ENCODE measurements at regions not wholly inside any gene's neighbourhood (a gene's known extent, or its start where the extent isn't known, plus 50 kb on each side); places are given as distances from the start of the nearest gene placed in this dataset.

- Histone ChIP-seq H3K27ac (ENCODE audit: low read length) (no peak overlapping the region), H3K9me3 (ENCODE audit: control insufficient read depth, insufficient read depth, low read length) (peaks cover 13% of the 10 kb centered on the region), H3K27me3 (ENCODE audit: control insufficient read depth, insufficient read depth, low read length) (no peaks in the 10 kb centered on the region), H3K36me3 (ENCODE audit: control insufficient read depth, insufficient read depth, low read length) (no peaks in the 10 kb centered on the region), H3K4me3 (ENCODE audit: low read length) (no peak overlapping the region), H3K4me1 (ENCODE audit: control insufficient read depth, insufficient read depth, low read length) (no peaks in the 10 kb centered on the region)
- DNase-seq (ENCODE audit: low read depth, low spot score): no peak
- no CpG with 5 or more reads among the region's 3 CpGs for WGBS (ENCODE audit: insufficient coverage, insufficient read length)
Observed at GRCh38 chr7:68998136-68998535, 600.1 kb upstream of the AUTS2 start.

GRCh38 chr7:69002416-69002815, 595.9 kb upstream of the AUTS2 start:
- peaks cover 7% of the 10 kb centered on the region for H3K9me3 ChIP-seq (ENCODE audit: control insufficient read depth, insufficient read depth, low read length)
- DNase-seq (ENCODE audit: low read depth, low spot score): no peak

GRCh38 chr7:69012149-69012548, 586.1 kb upstream of the AUTS2 start:
- no peak for DNase-seq (ENCODE audit: low read depth, low spot score)
- WGBS (ENCODE audit: insufficient coverage, insufficient read length): no CpG with 5 or more reads among the region's 1 CpG
- no peaks in the 10 kb centered on the region for H3K36me3 ChIP-seq (ENCODE audit: control insufficient read depth, insufficient read depth, low read length)
- H3K4me3 ChIP-seq (ENCODE audit: low read length): no peak overlapping the region
- H3K4me1 ChIP-seq (ENCODE audit: control insufficient read depth, insufficient read depth, low read length): no peaks in the 10 kb centered on the region
- H3K27me3 ChIP-seq (ENCODE audit: control insufficient read depth, insufficient read depth, low read length): no peaks in the 10 kb centered on the region
- no peak overlapping the region for H3K27ac ChIP-seq (ENCODE audit: low read length)
- peaks cover 2% of the 10 kb centered on the region for H3K9me3 ChIP-seq (ENCODE audit: control insufficient read depth, insufficient read depth, low read length)

More at GRCh38 chr7:69002416-69002815, 595.9 kb upstream of the AUTS2 start:
- Histone ChIP-seq H3K36me3 (ENCODE audit: control insufficient read depth, insufficient read depth, low read length) (no peaks in the 10 kb centered on the region), H3K4me3 (ENCODE audit: low read length) (no peak overlapping the region), H3K27ac (ENCODE audit: low read length) (no peak overlapping the region), H3K27me3 (ENCODE audit: control insufficient read depth, insufficient read depth, low read length) (no peaks in the 10 kb centered on the region), H3K4me1 (ENCODE audit: control insufficient read depth, insufficient read depth, low read length) (no peaks in the 10 kb centered on the region)

- DNase-seq (ENCODE audit: low read depth, low spot score): no peak
- H3K27me3 ChIP-seq (ENCODE audit: control insufficient read depth, insufficient read depth, low read length): no peaks in the 10 kb centered on the region
- H3K4me1 ChIP-seq (ENCODE audit: control insufficient read depth, insufficient read depth, low read length): no peaks in the 10 kb centered on the region
- peaks cover 5% of the 10 kb centered on the region for H3K9me3 ChIP-seq (ENCODE audit: control insufficient read depth, insufficient read depth, low read length)
- no CpG with 5 or more reads among the region's 3 CpGs for WGBS (ENCODE audit: insufficient coverage, insufficient read length)
- H3K36me3 ChIP-seq (ENCODE audit: control insufficient read depth, insufficient read depth, low read length): no peaks in the 10 kb centered on the region
- H3K27ac ChIP-seq (ENCODE audit: low read length): no peak overlapping the region
- H3K4me3 ChIP-seq (ENCODE audit: low read length): no peak overlapping the region
Observed at GRCh38 chr7:69017208-69017607, 581.1 kb upstream of the AUTS2 start.

GRCh38 chr7:69018200-69018599, 580.1 kb upstream of the AUTS2 start:
- WGBS (ENCODE audit: insufficient coverage, insufficient read length): no CpG with 5 or more reads among the region's 3 CpGs
- Histone ChIP-seq H3K4me3 (ENCODE audit: low read length) (no peak overlapping the region), H3K4me1 (ENCODE audit: control insufficient read depth, insufficient read depth, low read length) (no peaks in the 10 kb centered on the region), H3K36me3 (ENCODE audit: control insufficient read depth, insufficient read depth, low read length) (no peaks in the 10 kb centered on the region), H3K27me3 (ENCODE audit: control insufficient read depth, insufficient read depth, low read length) (no peaks in the 10 kb centered on the region), H3K9me3 (ENCODE audit: control insufficient read depth, insufficient read depth, low read length) (peaks cover 5% of the 10 kb centered on the region), H3K27ac (ENCODE audit: low read length) (no peak overlapping the region)
- no peak for DNase-seq (ENCODE audit: low read depth, low spot score)

- Histone ChIP-seq H3K27me3 (ENCODE audit: control insufficient read depth, insufficient read depth, low read length) (no peaks in the 10 kb centered on the region), H3K4me3 (ENCODE audit: low read length) (no peak overlapping the region), H3K4me1 (ENCODE audit: control insufficient read depth, insufficient read depth, low read length) (no peaks in the 10 kb centered on the region)
Observed at GRCh38 chr7:69019437-69019836, 578.8 kb upstream of the AUTS2 start.

GRCh38 chr7:69020536-69020935, 577.7 kb upstream of the AUTS2 start:
- no peak for DNase-seq (ENCODE audit: low read depth, low spot score)
- no peaks in the 10 kb centered on the region for H3K36me3 ChIP-seq (ENCODE audit: control insufficient read depth, insufficient read depth, low read length)
- H3K4me3 ChIP-seq (ENCODE audit: low read length): no peak overlapping the region
- no CpG with 5 or more reads among the region's 3 CpGs for WGBS (ENCODE audit: insufficient coverage, insufficient read length)
- H3K9me3 ChIP-seq (ENCODE audit: control insufficient read depth, insufficient read depth, low read length): peaks cover 5% of the 10 kb centered on the region
- no peak overlapping the region for H3K27ac ChIP-seq (ENCODE audit: low read length)
- H3K4me1 ChIP-seq (ENCODE audit: control insufficient read depth, insufficient read depth, low read length): no peaks in the 10 kb centered on the region
- H3K27me3 ChIP-seq (ENCODE audit: control insufficient read depth, insufficient read depth, low read length): no peaks in the 10 kb centered on the region

More at GRCh38 chr7:69019437-69019836, 578.8 kb upstream of the AUTS2 start:
- H3K27ac ChIP-seq (ENCODE audit: low read length): no peak overlapping the region
- WGBS (ENCODE audit: insufficient coverage, insufficient read length): no CpG with 5 or more reads among the region's 3 CpGs
- peaks cover 2% of the 10 kb centered on the region for H3K9me3 ChIP-seq (ENCODE audit: control insufficient read depth, insufficient read depth, low read length)
- H3K36me3 ChIP-seq (ENCODE audit: control insufficient read depth, insufficient read depth, low read length): no peaks in the 10 kb centered on the region
- no peak for DNase-seq (ENCODE audit: low read depth, low spot score)

GRCh38 chr7:69025249-69025648, 573.0 kb upstream of the AUTS2 start:
- Histone ChIP-seq H3K27me3 (ENCODE audit: control insufficient read depth, insufficient read depth, low read length) (no peaks in the 10 kb centered on the region), H3K27ac (ENCODE audit: low read length) (no peak overlapping the region), H3K4me1 (ENCODE audit: control insufficient read depth, insufficient read depth, low read length) (no peaks in the 10 kb centered on the region), H3K36me3 (ENCODE audit: control insufficient read depth, insufficient read depth, low read length) (no peaks in the 10 kb centered on the region), H3K4me3 (ENCODE audit: low read length) (no peak overlapping the region), H3K9me3 (ENCODE audit: control insufficient read depth, insufficient read depth, low read length) (peaks cover 8% of the 10 kb centered on the region)
- WGBS (ENCODE audit: insufficient coverage, insufficient read length): no CpG with 5 or more reads among the region's 5 CpGs
- no peak for DNase-seq (ENCODE audit: low read depth, low spot score)

- H3K36me3 ChIP-seq (ENCODE audit: control insufficient read depth, insufficient read depth, low read length): no peaks in the 10 kb centered on the region
- no peaks in the 10 kb centered on the region for H3K4me1 ChIP-seq (ENCODE audit: control insufficient read depth, insufficient read depth, low read length)
- peaks cover 13% of the 10 kb centered on the region for H3K9me3 ChIP-seq (ENCODE audit: control insufficient read depth, insufficient read depth, low read length)
- no peak for DNase-seq (ENCODE audit: low read depth, low spot score)
- H3K27ac ChIP-seq (ENCODE audit: low read length): no peak overlapping the region
- H3K4me3 ChIP-seq (ENCODE audit: low read length): no peak overlapping the region
- no CpG with 5 or more reads among the region's 4 CpGs for WGBS (ENCODE audit: insufficient coverage, insufficient read length)
- no peaks in the 10 kb centered on the region for H3K27me3 ChIP-seq (ENCODE audit: control insufficient read depth, insufficient read depth, low read length)
Observed at GRCh38 chr7:69032848-69033247, 565.4 kb upstream of the AUTS2 start.

- H3K27ac ChIP-seq (ENCODE audit: low read length): no peak overlapping the region
- DNase-seq (ENCODE audit: low read depth, low spot score): no peak
- H3K9me3 ChIP-seq (ENCODE audit: control insufficient read depth, insufficient read depth, low read length): peaks cover 13% of the 10 kb centered on the region
- WGBS (ENCODE audit: insufficient coverage, insufficient read length): no CpG with 5 or more reads among the region's 7 CpGs
- no peaks in the 10 kb centered on the region for H3K4me1 ChIP-seq (ENCODE audit: control insufficient read depth, insufficient read depth, low read length)
- no peaks in the 10 kb centered on the region for H3K36me3 ChIP-seq (ENCODE audit: control insufficient read depth, insufficient read depth, low read length)
- H3K27me3 ChIP-seq (ENCODE audit: control insufficient read depth, insufficient read depth, low read length): no peaks in the 10 kb centered on the region
- no peak overlapping the region for H3K4me3 ChIP-seq (ENCODE audit: low read length)
Observed at GRCh38 chr7:69035826-69036225, 562.4 kb upstream of the AUTS2 start.

- Histone ChIP-seq H3K9me3 (ENCODE audit: control insufficient read depth, insufficient read depth, low read length) (peaks cover 13% of the 10 kb centered on the region), H3K36me3 (ENCODE audit: control insufficient read depth, insufficient read depth, low read length) (no peaks in the 10 kb centered on the region), H3K27ac (ENCODE audit: low read length) (no peak overlapping the region), H3K4me1 (ENCODE audit: control insufficient read depth, insufficient read depth, low read length) (no peaks in the 10 kb centered on the region), H3K27me3 (ENCODE audit: control insufficient read depth, insufficient read depth, low read length) (no peaks in the 10 kb centered on the region), H3K4me3 (ENCODE audit: low read length) (no peak overlapping the region)
- DNase-seq (ENCODE audit: low read depth, low spot score): no peak
- WGBS (ENCODE audit: insufficient coverage, insufficient read length): no CpG with 5 or more reads among the region's 7 CpGs
Observed at GRCh38 chr7:69036301-69036700, 562.0 kb upstream of the AUTS2 start.

All from iPS DF 6.9 (cell line).